ENCODE measurements at regions not wholly inside any gene's neighbourhood (a gene's known extent, or its start where the extent isn't known, plus 50 kb on each side); places are given as distances from the start of the nearest gene placed in this dataset.
"Not testable (repeated sequence)": the region's sequence is repeated elsewhere in the genome, so short reads cannot be mapped to it uniquely, and the experiment has no call there.

DNA sequence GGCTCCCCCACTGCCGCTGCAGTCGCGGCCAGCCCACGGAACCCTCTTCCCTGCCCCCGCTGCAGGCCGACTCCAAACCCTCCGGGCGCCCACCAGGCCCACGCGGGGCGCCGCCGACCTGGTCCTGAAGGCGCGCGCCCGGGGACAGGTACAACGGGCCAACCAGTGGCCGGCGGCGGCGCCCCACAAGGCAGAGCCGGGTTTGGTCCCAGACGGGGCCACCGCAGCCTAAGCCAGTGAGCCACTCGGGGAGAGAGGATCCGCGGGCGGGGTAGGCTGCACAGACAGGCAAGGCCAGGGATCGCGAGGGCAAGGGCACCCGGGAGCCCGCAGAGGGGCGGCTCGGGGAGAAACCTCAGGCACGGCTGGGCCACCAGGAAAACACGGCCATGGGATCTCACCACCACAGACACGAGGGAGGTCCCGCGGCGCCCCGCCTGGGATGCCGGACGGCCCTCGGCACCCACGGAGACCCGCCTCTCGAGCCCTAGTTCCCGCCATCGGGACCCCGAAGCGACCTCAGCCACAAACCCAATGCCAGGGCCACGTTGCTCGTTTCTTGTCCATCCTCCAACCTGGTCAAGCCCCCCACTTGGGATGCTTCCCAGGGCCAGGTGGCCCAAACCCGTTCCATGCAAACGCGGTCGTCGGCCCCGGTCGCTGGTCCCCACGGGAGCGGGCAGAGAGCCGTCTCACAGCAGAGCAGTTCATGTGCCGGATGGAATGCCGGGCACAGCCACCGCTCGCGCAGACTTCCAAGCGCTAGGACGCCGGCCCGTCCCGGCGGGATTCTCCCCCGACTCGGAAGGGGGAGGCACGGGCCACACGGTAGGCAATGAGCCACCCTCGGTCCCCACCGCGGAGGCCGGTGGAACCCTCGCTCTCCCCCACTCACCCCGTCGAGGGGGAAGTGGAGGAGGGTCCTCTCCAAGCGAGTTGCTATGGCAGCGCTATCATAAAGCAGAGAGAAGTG is 1956.6 kb upstream of the DEFB115 start:
- TF ChIP-seq, protein P1, sequence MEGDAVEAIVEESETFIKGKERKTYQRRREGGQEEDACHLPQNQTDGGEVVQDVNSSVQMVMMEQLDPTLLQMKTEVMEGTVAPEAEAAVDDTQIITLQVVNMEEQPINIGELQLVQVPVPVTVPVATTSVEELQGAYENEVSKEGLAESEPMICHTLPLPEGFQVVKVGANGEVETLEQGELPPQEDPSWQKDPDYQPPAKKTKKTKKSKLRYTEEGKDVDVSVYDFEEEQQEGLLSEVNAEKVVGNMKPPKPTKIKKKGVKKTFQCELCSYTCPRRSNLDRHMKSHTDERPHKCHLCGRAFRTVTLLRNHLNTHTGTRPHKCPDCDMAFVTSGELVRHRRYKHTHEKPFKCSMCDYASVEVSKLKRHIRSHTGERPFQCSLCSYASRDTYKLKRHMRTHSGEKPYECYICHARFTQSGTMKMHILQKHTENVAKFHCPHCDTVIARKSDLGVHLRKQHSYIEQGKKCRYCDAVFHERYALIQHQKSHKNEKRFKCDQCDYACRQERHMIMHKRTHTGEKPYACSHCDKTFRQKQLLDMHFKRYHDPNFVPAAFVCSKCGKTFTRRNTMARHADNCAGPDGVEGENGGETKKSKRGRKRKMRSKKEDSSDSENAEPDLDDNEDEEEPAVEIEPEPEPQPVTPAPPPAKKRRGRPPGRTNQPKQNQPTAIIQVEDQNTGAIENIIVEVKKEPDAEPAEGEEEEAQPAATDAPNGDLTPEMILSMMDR (IDR thresholded peaks at IDR 0.05; ENCODE audit: insufficient read depth, low read length): no peak
- no peak overlapping the region for H3K4me3 ChIP-seq (ENCODE audit: low read depth, low read length)
- DNase-seq (ENCODE audit: low read depth): no peak

DNA sequence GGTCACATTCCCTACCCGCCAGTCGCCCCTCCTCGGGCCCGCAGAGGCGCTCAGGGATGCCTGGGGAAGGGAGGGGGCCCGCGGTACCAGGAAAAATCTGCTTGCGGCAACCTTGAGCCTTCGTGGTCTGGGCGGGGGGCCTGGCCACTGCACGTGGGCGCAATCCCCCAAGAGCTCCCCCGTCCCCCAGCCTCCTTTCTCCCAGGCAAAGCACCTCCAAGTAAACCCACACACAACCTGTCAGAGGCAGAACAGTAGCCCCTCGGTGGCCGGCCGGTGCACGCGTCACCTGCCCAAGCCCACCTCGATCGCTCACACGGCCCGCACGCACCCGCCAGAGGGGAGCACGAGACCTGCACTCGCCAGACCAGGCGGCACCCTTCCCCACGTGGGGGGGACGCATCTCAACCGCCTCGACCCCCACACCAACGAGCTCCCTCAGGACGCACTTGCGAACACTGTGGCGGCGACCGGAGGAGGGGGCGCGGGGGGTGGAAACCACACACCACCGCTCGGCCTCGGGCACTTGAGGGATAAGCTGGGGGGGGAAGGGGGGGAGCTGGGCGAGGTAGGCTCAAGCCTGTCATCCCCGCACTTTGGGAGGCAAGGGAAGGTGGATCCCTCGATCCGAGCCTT is 1955.7 kb upstream of the DEFB115 start:
- no peak overlapping the region for H3K4me3 ChIP-seq (ENCODE audit: low read depth, low read length)
- TF ChIP-seq, protein P1 (IDR thresholded peaks at IDR 0.05; ENCODE audit: insufficient read depth, low read length): no peak
- DNase-seq (ENCODE audit: low read depth): no peak

DNA sequence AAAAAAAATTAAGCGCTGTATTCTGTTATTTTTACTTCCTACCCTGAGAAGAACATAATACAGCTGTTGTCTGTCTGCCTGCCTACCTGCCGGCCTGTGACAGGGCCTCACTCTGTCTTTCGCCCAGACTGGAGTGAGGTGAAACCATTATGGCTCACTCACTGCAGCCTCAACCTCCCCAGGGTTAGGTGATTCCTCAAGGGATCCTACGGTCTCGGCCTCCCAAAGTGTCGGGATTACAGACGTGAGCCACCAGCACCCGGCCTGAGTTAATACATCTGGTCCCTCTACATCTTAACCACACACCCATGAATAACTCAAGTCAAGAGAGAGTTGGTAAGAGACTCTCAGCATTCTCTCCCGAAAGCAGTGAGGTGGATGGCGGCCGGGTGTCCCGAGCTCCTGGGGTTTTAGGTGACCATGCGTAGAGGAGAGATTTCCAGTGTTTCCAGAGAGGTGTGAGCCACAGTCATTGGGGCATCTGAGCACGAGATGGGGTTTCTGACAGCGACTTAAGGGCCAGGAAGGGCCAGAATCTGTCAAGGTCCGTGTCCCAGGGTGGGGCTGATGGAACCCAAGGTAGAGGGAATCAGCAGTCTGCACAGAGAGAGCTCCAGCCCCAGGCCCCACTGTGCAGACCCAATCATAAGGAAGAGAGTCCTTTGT is 1954.4 kb upstream of the DEFB115 start:
- TF ChIP-seq, protein P1 (IDR thresholded peaks at IDR 0.05; ENCODE audit: insufficient read depth, low read length): no peak
- no peak for DNase-seq (ENCODE audit: low read depth)
- no peak overlapping the region for H3K4me3 ChIP-seq (ENCODE audit: low read depth, low read length)

DNA sequence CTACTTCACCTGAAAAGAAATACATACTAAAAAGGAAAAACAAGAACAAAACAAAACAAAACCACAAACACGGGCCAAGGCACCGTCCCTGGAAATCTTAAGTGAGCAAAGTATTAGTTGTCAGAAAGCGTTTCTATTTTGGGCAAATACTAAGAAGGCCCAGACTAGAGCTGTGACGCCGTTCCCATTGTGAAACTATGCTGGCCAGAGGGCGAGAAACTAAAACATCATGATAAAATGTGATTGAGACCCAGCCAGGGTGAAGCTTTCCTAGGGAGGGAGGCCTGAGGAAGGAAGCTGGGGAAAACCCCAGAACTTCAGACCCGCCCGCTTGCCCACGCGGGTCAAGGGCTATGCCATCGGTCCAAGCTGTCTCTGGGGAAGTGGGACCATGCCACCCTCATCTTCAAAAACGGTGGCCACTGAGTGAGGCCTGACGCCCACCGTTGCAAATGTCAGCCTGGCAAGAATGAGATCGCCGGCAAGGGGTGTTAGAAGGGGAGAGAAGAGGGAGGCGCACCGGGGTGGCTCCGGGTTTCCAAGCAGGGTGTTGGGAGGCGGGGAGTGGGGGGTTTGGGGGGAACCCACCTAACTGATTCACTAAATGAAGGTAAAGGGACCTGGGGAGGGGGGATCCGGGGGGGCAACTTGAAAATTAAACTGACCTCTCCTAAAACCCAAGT is 1950.9 kb upstream of the DEFB115 start:
- TF ChIP-seq, protein P1 (IDR thresholded peaks at IDR 0.05; ENCODE audit: insufficient read depth, low read length): no peak
- DNase-seq (ENCODE audit: low read depth): no peak
- no peak overlapping the region for H3K4me3 ChIP-seq (ENCODE audit: low read depth, low read length)

DNA sequence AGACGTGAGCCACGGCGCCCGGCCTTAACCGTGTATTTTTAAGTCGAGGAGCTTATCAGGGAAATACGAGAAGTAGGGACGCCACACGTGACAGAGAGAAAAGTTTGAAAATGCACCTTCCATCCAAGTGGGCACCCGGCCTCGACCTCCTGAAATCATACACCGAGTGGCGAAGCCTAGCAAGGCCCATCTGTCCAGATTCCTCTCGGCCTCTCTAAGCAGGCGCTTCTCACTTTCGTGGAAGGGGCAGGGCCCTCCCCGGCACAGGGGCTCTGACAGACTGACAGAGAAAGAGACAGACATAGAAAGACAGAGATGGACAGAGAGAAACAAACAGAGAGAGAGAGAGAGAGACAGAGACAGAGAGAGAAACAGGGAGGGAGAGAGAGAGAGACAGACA is 1950.0 kb upstream of the DEFB115 start:
- not testable (repeated sequence) for DNase-seq (ENCODE audit: low read depth); H3K4me3 ChIP-seq (ENCODE audit: low read depth, low read length)

DNA sequence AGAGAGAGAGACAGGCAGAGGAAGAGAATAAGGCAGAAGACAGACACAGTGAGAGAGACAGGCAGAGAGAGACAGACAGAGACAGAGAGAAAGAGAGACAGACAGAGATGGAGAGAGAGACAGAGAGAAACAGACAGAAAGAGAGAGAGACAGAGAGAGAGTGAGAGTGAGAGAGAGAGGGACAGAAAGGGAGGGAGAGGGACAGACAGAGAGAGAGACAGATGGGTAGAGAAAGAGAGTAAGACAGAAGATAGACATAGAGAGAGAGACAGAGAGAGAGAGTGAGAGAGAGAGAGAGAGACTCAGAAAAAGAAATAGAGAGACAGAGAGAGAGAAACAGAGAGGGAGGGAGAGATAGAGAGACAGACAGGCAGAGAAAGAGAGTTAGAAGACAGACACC is 1948.5 kb upstream of the DEFB115 start:
- not testable (repeated sequence) for DNase-seq (ENCODE audit: low read depth); H3K4me3 ChIP-seq (ENCODE audit: low read depth, low read length)

DNA sequence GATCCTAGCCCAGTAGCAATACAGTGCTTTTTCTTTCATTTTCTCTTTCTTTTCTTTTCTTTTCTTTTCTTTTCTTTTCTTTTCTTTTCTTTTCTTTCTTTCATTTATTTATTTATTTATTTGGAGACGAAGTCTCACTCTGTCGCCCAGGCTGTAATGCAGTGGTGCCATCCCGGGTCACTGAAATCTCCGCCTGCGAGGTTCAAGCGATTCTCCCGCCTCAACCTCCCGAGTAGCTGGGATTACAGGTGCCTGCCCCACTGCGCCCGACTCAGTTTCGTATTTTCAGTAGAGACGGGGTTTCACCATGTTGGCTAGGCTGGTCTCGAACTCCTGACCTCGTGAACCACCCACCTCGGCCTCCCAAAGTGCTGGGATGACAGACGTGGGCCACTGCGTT is 1948.0 kb upstream of the DEFB115 start:
- not testable (repeated sequence) for H3K4me3 ChIP-seq (ENCODE audit: low read depth, low read length); DNase-seq (ENCODE audit: low read depth)

DNA sequence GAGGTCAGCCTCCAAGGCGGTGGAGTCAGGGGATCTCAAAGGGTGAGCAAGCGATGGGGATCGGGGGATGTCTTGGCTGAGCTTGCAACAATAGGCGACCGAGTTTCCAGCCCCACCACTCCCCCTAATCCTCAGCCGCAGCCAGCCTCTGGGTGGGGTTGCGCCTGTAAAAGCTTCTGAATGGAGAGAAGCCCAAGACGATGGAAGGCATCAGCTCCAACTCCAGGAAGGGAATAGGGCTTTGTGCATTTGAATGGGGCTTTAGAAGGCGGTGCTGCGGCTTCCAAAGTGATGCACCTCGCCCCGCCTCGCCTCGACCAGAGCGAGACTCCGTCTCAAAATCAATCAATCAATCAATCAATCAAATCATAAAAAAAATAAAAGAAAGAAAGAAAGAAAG is 1946.4 kb upstream of the DEFB115 start:
- DNase-seq (ENCODE audit: low read depth); H3K4me3 ChIP-seq (ENCODE audit: low read depth, low read length): not testable (repeated sequence)

DNA sequence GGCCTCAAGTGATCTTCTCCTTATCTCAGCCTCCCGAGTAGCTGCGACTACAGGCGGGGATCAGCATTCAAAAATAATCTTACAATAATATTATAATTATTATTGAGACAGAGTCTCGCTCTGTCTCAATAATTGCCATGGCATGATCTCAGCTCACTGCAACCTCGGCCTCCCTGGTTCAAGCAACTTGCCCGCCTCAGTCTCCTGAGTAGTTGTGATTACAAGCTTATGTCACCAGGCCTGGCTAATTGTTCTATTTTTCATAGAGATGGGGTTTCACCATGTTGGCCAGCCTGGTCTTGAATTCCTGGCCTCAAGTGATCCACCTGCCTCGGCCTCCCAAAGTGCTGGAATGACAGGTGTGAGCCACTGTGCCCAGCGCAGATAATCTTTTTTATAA is 1944.8 kb upstream of the DEFB115 start:
- H3K4me3 ChIP-seq (ENCODE audit: low read depth, low read length); DNase-seq (ENCODE audit: low read depth): not testable (repeated sequence)
